Neural cell (in vitro differentiated cells): ENCODE measurements at regions not wholly inside any gene's neighbourhood (a gene's known extent, or its start where the extent isn't known, plus 50 kb on each side); places are given as distances from the start of the nearest gene placed in this dataset.

ENCODE experiments used
- H2AFZ ChIP-seq: fragments of 200-600, 300-800 bp; sonication (generic), shearing (Covaris generic); 2 replicates; pipeline ENCODE4 v1.6.0; 2014; ENCODE audit warnings: low read depth, mild to moderate bottlenecking, antibody characterized with exemption, low read length, moderate library complexity
- H3F3A ChIP-seq: fragments of 200-600 bp; shearing (Covaris generic); 2 replicates; pipeline ENCODE4 v1.6.1; 2016; ENCODE audit warnings: mild to moderate bottlenecking, moderate library complexity, mixed read lengths, antibody characterized with exemption, low read length; ENCODE audit not compliant: insufficient read depth, poor library complexity, severe bottlenecking
- H3K27ac ChIP-seq: fragments of 200-600, 300-800 bp; sonication (generic), shearing (Covaris generic); 2 replicates; pipeline ENCODE4 v1.5.1; 2014; ENCODE audit warnings: mild to moderate bottlenecking, low read length, moderate library complexity
- H3K27me3 ChIP-seq: fragments of 300-800, 200-600 bp; sonication (generic), shearing (Covaris generic); 2 replicates; pipeline ENCODE4 v1.6.0; 2014; ENCODE audit warnings: mild to moderate bottlenecking, low read depth, low read length, moderate library complexity; ENCODE audit not compliant: insufficient read depth
- H3K36me3 ChIP-seq: fragments of 300-800, 200-600 bp; sonication (generic), shearing (Covaris generic); 2 replicates; pipeline ENCODE4 v1.5.1; 2014; ENCODE audit warnings: mild to moderate bottlenecking, antibody characterized with exemption, low read length, moderate library complexity; ENCODE audit not compliant: insufficient read depth
- H3K4me2 ChIP-seq: fragments of 300-800, 200-600 bp; sonication (generic), shearing (Covaris generic); 2 replicates; pipeline ENCODE4 v1.6.0; 2014; ENCODE audit warnings: mild to moderate bottlenecking, low read length
- H3K4me3 ChIP-seq: fragments of 300-800, 200-600 bp; sonication (generic), shearing (Covaris generic); 2 replicates; pipeline ENCODE4 v1.5.1; 2014; ENCODE audit warnings: mild to moderate bottlenecking, low read length, moderate library complexity
- H3K79me2 ChIP-seq: fragments of 200-600 bp; shearing (Covaris generic); replicated peaks from 2 replicates; pipeline ENCODE4 v1.6.0; 2014; ENCODE audit warnings: mild to moderate bottlenecking, low read length, moderate library complexity; ENCODE audit not compliant: insufficient read depth
- H3K9ac ChIP-seq: fragments of 300-800, 200-600 bp; sonication (generic), shearing (Covaris generic); 2 replicates; pipeline ENCODE4 v1.6.1; 2016; ENCODE audit warnings: mild to moderate bottlenecking, low read length, mixed read lengths
- H3K9me2 ChIP-seq: fragments of 200-600 bp; shearing (Covaris generic); 2 replicates; pipeline ENCODE4 v1.6.1; 2016; ENCODE audit warnings: mild to moderate bottlenecking, low read length, mixed read lengths; ENCODE audit not compliant: insufficient read depth
- H3K9me3 ChIP-seq: fragments of 200-600, 300-800 bp; sonication (generic), shearing (Covaris generic); 2 replicates; pipeline ENCODE4 v1.6.1; 2016; ENCODE audit warnings: mild to moderate bottlenecking, mixed run types, low read length, moderate library complexity, mixed read lengths
- H4K20me1 ChIP-seq: fragments of 200-600 bp; shearing (Covaris generic); 2 replicates; pipeline ENCODE4 v1.6.1; 2016; ENCODE audit warnings: mild to moderate bottlenecking, mixed run types; ENCODE audit not compliant: insufficient read depth
- CTCF ChIP-seq: fragments of 450-650 bp; IDR thresholded peaks from 2 replicates; pipeline ENCODE4 v1.5.1; 2014; ENCODE audit warnings: antibody characterized with exemption, mild to moderate bottlenecking, moderate library complexity; ENCODE audit not compliant: poor library complexity, severe bottlenecking
- EP300 ChIP-seq: fragments of 450-650 bp; conservative IDR thresholded peaks from 2 replicates; pipeline ENCODE4 v1.6.1; 2014; ENCODE audit warnings: antibody characterized with exemption, mild to moderate bottlenecking, moderate library complexity; ENCODE audit not compliant: poor library complexity, severe bottlenecking
- EZH2 ChIP-seq: fragments of 200-600, 300-800 bp; shearing (Covaris generic), sonication (generic); IDR thresholded peaks from 2 replicates; pipeline ENCODE4 v1.6.1; 2014; ENCODE audit warnings: antibody characterized with exemption, low read length, borderline replicate concordance, mild to moderate bottlenecking; ENCODE audit not compliant: insufficient read depth, poor library complexity, severe bottlenecking
- MXI1 ChIP-seq: fragments of 450-650 bp; conservative IDR thresholded peaks from 2 replicates; pipeline ENCODE4 v1.6.1; 2014; ENCODE audit warnings: antibody characterized with exemption, mild to moderate bottlenecking; ENCODE audit not compliant: poor library complexity, severe bottlenecking
- POLR2AphosphoS5 ChIP-seq: IDR thresholded peaks from 2 replicates; pipeline ENCODE4 v1.6.1; 2012
- RAD21 ChIP-seq: fragments of 450-650 bp; conservative IDR thresholded peaks from 2 replicates; pipeline ENCODE4 v1.6.1; 2014; ENCODE audit warnings: antibody characterized with exemption, mild to moderate bottlenecking, moderate library complexity
- REST ChIP-seq: IDR thresholded peaks from 2 replicates; pipeline ENCODE4 v1.6.1; 2012; ENCODE audit warnings: borderline replicate concordance
- SMC3 ChIP-seq: fragments of 450-650 bp; conservative IDR thresholded peaks from 2 replicates; pipeline ENCODE4 v1.6.1; 2014; ENCODE audit warnings: antibody characterized with exemption, mild to moderate bottlenecking, moderate library complexity; ENCODE audit not compliant: poor library complexity
- TAF1 ChIP-seq: IDR thresholded peaks from 2 replicates; pipeline ENCODE4 v1.6.1; 2012; ENCODE audit warnings: low read depth

GRCh38 chr21:27291006-27291405 is 324.1 kb upstream of the ADAMTS5 start:
- H3K4me3 ChIP-seq: no peak overlapping the region
- TF ChIP-seq MXI1 (no peak), SMC3 (no peak), TAF1 (no peak), EP300 (no peak), POLR2AphosphoS5 (no peak), REST (no peak), RAD21 (no peak), EZH2 (no peak), CTCF (no peak)
- H3K4me2 ChIP-seq: no peak overlapping the region
- no peak overlapping the region for H3K27ac ChIP-seq
- H4K20me1 ChIP-seq: no peaks in the 10 kb centered on the region
- no peaks in the 10 kb centered on the region for H3F3A ChIP-seq
- H3K79me2 ChIP-seq: no peaks in the 10 kb centered on the region
- H3K9me2 ChIP-seq: no peaks in the 10 kb centered on the region
- no peaks in the 10 kb centered on the region for H3K27me3 ChIP-seq
- H3K9ac ChIP-seq: no peak overlapping the region
- no peaks in the 10 kb centered on the region for H3K9me3 ChIP-seq
- H3K36me3 ChIP-seq: no peaks in the 10 kb centered on the region
- H2AFZ ChIP-seq: no peak overlapping the region

DNA sequence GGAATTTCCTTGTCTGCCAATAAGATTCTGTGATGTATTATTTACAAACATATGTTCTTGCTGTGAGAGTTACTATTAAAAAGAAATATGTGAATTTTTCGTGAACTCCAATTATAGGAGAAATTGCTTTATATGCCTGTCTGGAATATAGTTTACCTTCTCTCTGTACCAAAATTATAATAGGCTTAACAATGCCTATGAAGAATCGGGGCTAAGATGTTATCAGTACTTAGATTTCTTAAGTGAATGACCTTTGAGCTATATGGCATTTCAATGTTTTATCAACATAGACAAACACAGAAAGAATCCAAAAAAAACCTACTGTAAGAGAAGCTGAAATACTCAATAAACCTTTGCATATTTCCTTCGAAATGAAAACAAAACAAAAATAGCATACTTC is 323.1 kb upstream of the ADAMTS5 start:
- Histone ChIP-seq H3K4me2 (no peak overlapping the region), H3K36me3 (no peaks in the 10 kb centered on the region), H3K9me2 (no peaks in the 10 kb centered on the region)

More for the DNA sequence above, 323.1 kb upstream of the ADAMTS5 start:
- Histone ChIP-seq H4K20me1 (no peaks in the 10 kb centered on the region), H3F3A (no peaks in the 10 kb centered on the region), H3K9me3 (no peaks in the 10 kb centered on the region), H3K27ac (no peak overlapping the region), H2AFZ (no peak overlapping the region), H3K79me2 (no peaks in the 10 kb centered on the region), H3K27me3 (no peaks in the 10 kb centered on the region), H3K9ac (no peak overlapping the region), H3K4me3 (no peak overlapping the region)
- TF ChIP-seq MXI1 (no peak), RAD21 (no peak), REST (no peak)
